ENCODE measurements at regions not wholly inside any gene's neighbourhood (a gene's known extent, or its start where the extent isn't known, plus 50 kb on each side); places are given as distances from the start of the nearest gene placed in this dataset.

- H3K27me3 ChIP-seq (ENCODE audit: insufficient read depth, low read length): no peaks in the 10 kb centered on the region
- no peaks in the 10 kb centered on the region for H3K79me2 ChIP-seq (ENCODE audit: insufficient read depth, low read length)
- Mint-ChIP-seq H3K4me1 (ENCODE audit: low read depth, unreplicated experiment) (peaks cover 11% of the 10 kb centered on the region), H3K36me3 (ENCODE audit: low read depth, unreplicated experiment) (no peaks in the 10 kb centered on the region), H3K27ac (ENCODE audit: unreplicated experiment) (no peak overlapping the region), H3K9me3 (ENCODE audit: unreplicated experiment) (peaks cover 2% of the 10 kb centered on the region), H3K27me3 (ENCODE audit: low read depth, unreplicated experiment) (no peaks in the 10 kb centered on the region), H3K4me3 (ENCODE audit: unreplicated experiment) (no peak overlapping the region)
- H4K20me1 ChIP-seq (ENCODE audit: insufficient read depth, low read length): no peaks in the 10 kb centered on the region
- H3K9me3 ChIP-seq (ENCODE audit: insufficient read depth, low read depth, low read length): no peaks in the 10 kb centered on the region
- no peak overlapping the region for H3K4me2 ChIP-seq (ENCODE audit: low read length)
- H3K36me3 ChIP-seq (ENCODE audit: insufficient read depth, low read length): no peaks in the 10 kb centered on the region
- DNase-seq (ENCODE audit: low read depth) (no peak), FAIRE-seq (no peak)
- TF ChIP-seq EZH2 (IDR thresholded peaks at IDR 0.05; ENCODE audit: insufficient read depth, low read length) (no peak), CTCF (IDR thresholded peaks at IDR 0.05; ENCODE audit: insufficient read depth, low read depth, low read length) (no peak)
- H3K4me3 ChIP-seq (ENCODE audit: insufficient read depth, low read depth, low read length): no peak overlapping the region
- no peak overlapping the region for H3K27ac ChIP-seq (ENCODE audit: low read depth, low read length)
- no peak overlapping the region for H3K9ac ChIP-seq (ENCODE audit: low read length)
- H2AFZ ChIP-seq (ENCODE audit: low read depth, low read length): no peak overlapping the region
- H3K4me1 ChIP-seq (ENCODE audit: insufficient read depth, low read length): peaks cover 5% of the 10 kb centered on the region
These were observed 192.0 kb upstream of the POM121L12 start for GRCh38 chr7:52843436-52843835.

GRCh38 chr7:52842202-52842900, 193.1 kb upstream of the POM121L12 start:
- Histone ChIP-seq H3K4me2 (ENCODE audit: low read length) (no peak overlapping the region), H3K4me3 (ENCODE audit: insufficient read depth, low read depth, low read length) (no peak overlapping the region), H3K9me3 (ENCODE audit: insufficient read depth, low read depth, low read length) (no peaks in the 10 kb centered on the region), H2AFZ (ENCODE audit: low read depth, low read length) (no peak overlapping the region), H4K20me1 (ENCODE audit: insufficient read depth, low read length) (no peaks in the 10 kb centered on the region), H3K79me2 (ENCODE audit: insufficient read depth, low read length) (no peaks in the 10 kb centered on the region), H3K4me1 (ENCODE audit: insufficient read depth, low read length) (peaks cover 5% of the 10 kb centered on the region), H3K27ac (ENCODE audit: low read depth, low read length) (no peak overlapping the region), H3K9ac (ENCODE audit: low read length) (no peak overlapping the region), H3K36me3 (ENCODE audit: insufficient read depth, low read length) (no peaks in the 10 kb centered on the region), H3K27me3 (ENCODE audit: insufficient read depth, low read length) (no peaks in the 10 kb centered on the region)
- Mint-ChIP-seq H3K4me3 (ENCODE audit: unreplicated experiment) (no peak overlapping the region), H3K4me1 (ENCODE audit: low read depth, unreplicated experiment) (peaks cover 11% of the 10 kb centered on the region), H3K36me3 (ENCODE audit: low read depth, unreplicated experiment) (no peaks in the 10 kb centered on the region), H3K9me3 (ENCODE audit: unreplicated experiment) (no peaks in the 10 kb centered on the region), H3K27ac (ENCODE audit: unreplicated experiment) (no peak overlapping the region), H3K27me3 (ENCODE audit: low read depth, unreplicated experiment) (no peaks in the 10 kb centered on the region)
- no peak for FAIRE-seq
- DNase-seq (ENCODE audit: low read depth): no peak
- TF ChIP-seq CTCF (IDR thresholded peaks at IDR 0.05; ENCODE audit: insufficient read depth, low read depth, low read length) (no peak), EZH2 (IDR thresholded peaks at IDR 0.05; ENCODE audit: insufficient read depth, low read length) (no peak)

GRCh38 chr7:52838981-52839411, 196.4 kb upstream of the POM121L12 start:
- peak; percentile 86 for DNase-seq (ENCODE audit: low read depth)
- no peak overlapping the region for H3K4me3 Mint-ChIP-seq (ENCODE audit: unreplicated experiment)
- TF ChIP-seq CTCF (IDR thresholded peaks at IDR 0.05; ENCODE audit: insufficient read depth, low read depth, low read length) (no peak), EZH2 (IDR thresholded peaks at IDR 0.05; ENCODE audit: insufficient read depth, low read length) (no peak)
- peaks cover 5% of the 10 kb centered on the region for H3K4me1 ChIP-seq (ENCODE audit: insufficient read depth, low read length)
- H3K9me3 Mint-ChIP-seq (ENCODE audit: unreplicated experiment): no peaks in the 10 kb centered on the region
- peak overlapping the region; percentile 43 for H3K4me2 ChIP-seq (ENCODE audit: low read length)
- peak overlapping the region; percentile 83 for H3K27ac Mint-ChIP-seq (ENCODE audit: unreplicated experiment)
- H3K27me3 ChIP-seq (ENCODE audit: insufficient read depth, low read length): no peaks in the 10 kb centered on the region
- H3K36me3 Mint-ChIP-seq (ENCODE audit: low read depth, unreplicated experiment): no peaks in the 10 kb centered on the region
- H2AFZ ChIP-seq (ENCODE audit: low read depth, low read length): no peak overlapping the region
- H3K27ac ChIP-seq (ENCODE audit: low read depth, low read length): peak overlapping the region; percentile 28
- H4K20me1 ChIP-seq (ENCODE audit: insufficient read depth, low read length): no peaks in the 10 kb centered on the region
- H3K4me3 ChIP-seq (ENCODE audit: insufficient read depth, low read depth, low read length): peak overlapping the region; percentile 26
- no peak for FAIRE-seq
- H3K9me3 ChIP-seq (ENCODE audit: insufficient read depth, low read depth, low read length): no peaks in the 10 kb centered on the region
- H3K79me2 ChIP-seq (ENCODE audit: insufficient read depth, low read length): no peaks in the 10 kb centered on the region
- no peaks in the 10 kb centered on the region for H3K36me3 ChIP-seq (ENCODE audit: insufficient read depth, low read length)
- H3K4me1 Mint-ChIP-seq (ENCODE audit: low read depth, unreplicated experiment): peaks cover 11% of the 10 kb centered on the region
- H3K9ac ChIP-seq (ENCODE audit: low read length): no peak overlapping the region
- H3K27me3 Mint-ChIP-seq (ENCODE audit: low read depth, unreplicated experiment): no peaks in the 10 kb centered on the region

Measured in astrocyte (in vitro differentiated cells and primary cell).